ENCODE measurements at regions not wholly inside any gene's neighbourhood (a gene's known extent, or its start where the extent isn't known, plus 50 kb on each side); places are given as distances from the start of the nearest gene placed in this dataset.
"Not testable (repeated sequence)": the region's sequence is repeated elsewhere in the genome, so short reads cannot be mapped to it uniquely, and the experiment has no call there.

GRCh38 chr11:88061111-88061510 lies 114.1 kb downstream of the RAB38 start:
- no peak for DNase-seq (ENCODE audit: low read depth in 2 of 3, low spot score in 2 of 3)

GRCh38 chr11:88059326-88059725 lies 115.9 kb downstream of the RAB38 start:
- no peak for DNase-seq (ENCODE audit: low read depth in 2 of 3, low spot score in 2 of 3)

- no peak for DNase-seq (ENCODE audit: low read depth in 2 of 3, low spot score in 2 of 3)
Measured at GRCh38 chr11:88051396-88051795, 123.8 kb downstream of the RAB38 start.

GRCh38 chr11:88050247-88050646 lies 125.0 kb downstream of the RAB38 start:
- DNase-seq (ENCODE audit: low read depth in 2 of 3, low spot score in 2 of 3): peak in 1 of 3 donors; percentile 24

GRCh38 chr11:88045288-88045687 lies 130.0 kb downstream of the RAB38 start:
- DNase-seq (ENCODE audit: low read depth in 2 of 3, low spot score in 2 of 3): not testable (repeated sequence)

GRCh38 chr11:88044658-88045057 lies 130.6 kb downstream of the RAB38 start:
- not testable (repeated sequence) for DNase-seq (ENCODE audit: low read depth in 2 of 3, low spot score in 2 of 3)

- DNase-seq (ENCODE audit: low read depth in 2 of 3, low spot score in 2 of 3): no peak
Measured at GRCh38 chr11:88043149-88043548, 132.1 kb downstream of the RAB38 start.

- no peak for DNase-seq (ENCODE audit: low read depth in 2 of 3, low spot score in 2 of 3)
Measured at GRCh38 chr11:88042647-88043046, 132.6 kb downstream of the RAB38 start.

- DNase-seq (ENCODE audit: low read depth in 2 of 3, low spot score in 2 of 3): no peak
Measured at GRCh38 chr11:88042238-88042637, 133.0 kb downstream of the RAB38 start.

- no peak for DNase-seq (ENCODE audit: low read depth in 2 of 3, low spot score in 2 of 3)
Measured at GRCh38 chr11:88041679-88042078, 133.6 kb downstream of the RAB38 start.

- DNase-seq (ENCODE audit: low read depth in 2 of 3, low spot score in 2 of 3): no peak
Measured at GRCh38 chr11:88040148-88040496, 135.1 kb downstream of the RAB38 start.

GRCh38 chr11:88039476-88040147 lies 135.6 kb downstream of the RAB38 start:
- no peak for DNase-seq (ENCODE audit: low read depth in 2 of 3, low spot score in 2 of 3)

- no peak for DNase-seq (ENCODE audit: low read depth in 2 of 3, low spot score in 2 of 3)
Measured at GRCh38 chr11:88038063-88038462, 137.2 kb downstream of the RAB38 start.

GRCh38 chr11:88036701-88037100 lies 138.5 kb downstream of the RAB38 start:
- no peak for DNase-seq (ENCODE audit: low read depth in 2 of 3, low spot score in 2 of 3)

- DNase-seq (ENCODE audit: low read depth in 2 of 3, low spot score in 2 of 3): no peak
Measured at GRCh38 chr11:88035271-88035670, 140.0 kb downstream of the RAB38 start.

GRCh38 chr11:88017666-88018065 lies 157.6 kb downstream of the RAB38 start:
- no peak for DNase-seq (ENCODE audit: low read depth in 2 of 3, low spot score in 2 of 3)

- peak; percentile 24 to 81 (median 58) for DNase-seq (ENCODE audit: low read depth in 2 of 3, low spot score in 2 of 3)
Measured at GRCh38 chr11:88016392-88017170, 158.7 kb downstream of the RAB38 start.

GRCh38 chr11:88015170-88015569 lies 160.1 kb downstream of the RAB38 start:
- DNase-seq (ENCODE audit: low read depth in 2 of 3, low spot score in 2 of 3): no peak

- no peak for DNase-seq (ENCODE audit: low read depth in 2 of 3, low spot score in 2 of 3)
Measured at GRCh38 chr11:88013508-88014065, 161.7 kb downstream of the RAB38 start.

GRCh38 chr11:88012456-88012855 lies 162.8 kb downstream of the RAB38 start:
- DNase-seq (ENCODE audit: low read depth in 2 of 3, low spot score in 2 of 3): no peak

GRCh38 chr11:87976009-87976408 lies 199.2 kb downstream of the RAB38 start:
- no peak for DNase-seq (ENCODE audit: low read depth in 2 of 3, low spot score in 2 of 3)

GRCh38 chr11:87974797-87975196 lies 200.4 kb downstream of the RAB38 start:
- DNase-seq (ENCODE audit: low read depth in 2 of 3, low spot score in 2 of 3): no peak
